ENCODE measurements at regions not wholly inside any gene's neighbourhood (a gene's known extent, or its start where the extent isn't known, plus 50 kb on each side); places are given as distances from the start of the nearest gene placed in this dataset.

GRCh38 chr4:114156371-114156770 lies 176.9 kb upstream of the ARSJ start:
- ChIA-PET POLR2A (ENCODE audit: low non-redundant PET) (no interaction called here), CTCF (no interaction called here)
- no peaks in the 10 kb centered on the region for H3K4me1 ChIP-seq (ENCODE audit: insufficient read depth, low read length, poor library complexity, severe bottlenecking)
- no peak for DNase-seq (ENCODE audit: low spot score)
- H3K4me3 ChIP-seq (ENCODE audit: low read depth, low read length, poor library complexity, severe bottlenecking), result no peak overlapping the region
- H3K9me3 ChIP-seq (ENCODE audit: low read depth, low read length, poor library complexity, severe bottlenecking), result no peaks in the 10 kb centered on the region
- no peaks in the 10 kb centered on the region for H3K27me3 ChIP-seq (replicated peaks; ENCODE audit: insufficient read depth, low read depth, low read length, poor library complexity)
- TF ChIP-seq EZH2 (IDR thresholded peaks at IDR 0.05; ENCODE audit: borderline replicate concordance, low read depth, low read length, poor library complexity, severe bottlenecking) (no peak), CTCF (conservative IDR thresholded peaks at IDR 0.05; ENCODE audit: low read depth, low read length) (no peak)
- H3K27ac ChIP-seq (ENCODE audit: low read depth, low read length, poor library complexity, severe bottlenecking), result no peak overlapping the region
- intact Hi-C loops (cut with micrococcal nuclease; ENCODE audit: unreplicated experiment), result no loop called here
- BruUV-seq (replicated peaks), result no TSS peak
- H3K36me3 ChIP-seq (ENCODE audit: insufficient read depth, low read length, poor library complexity, severe bottlenecking), result no peaks in the 10 kb centered on the region

- intact Hi-C loops (cut with micrococcal nuclease; ENCODE audit: unreplicated experiment), result no loop called here
- no peaks in the 10 kb centered on the region for H3K4me1 ChIP-seq (ENCODE audit: insufficient read depth, low read length, poor library complexity, severe bottlenecking)
- no peaks in the 10 kb centered on the region for H3K9me3 ChIP-seq (ENCODE audit: low read depth, low read length, poor library complexity, severe bottlenecking)
- H3K27me3 ChIP-seq (replicated peaks; ENCODE audit: insufficient read depth, low read depth, low read length, poor library complexity), result no peaks in the 10 kb centered on the region
- no peaks in the 10 kb centered on the region for H3K36me3 ChIP-seq (ENCODE audit: insufficient read depth, low read length, poor library complexity, severe bottlenecking)
- no peak for DNase-seq (ENCODE audit: low spot score)
- no peak overlapping the region for H3K4me3 ChIP-seq (ENCODE audit: low read depth, low read length, poor library complexity, severe bottlenecking)
- TF ChIP-seq CTCF (conservative IDR thresholded peaks at IDR 0.05; ENCODE audit: low read depth, low read length), result no peak
- TF ChIP-seq EZH2 (IDR thresholded peaks at IDR 0.05; ENCODE audit: borderline replicate concordance, low read depth, low read length, poor library complexity, severe bottlenecking), result no peak
- H3K27ac ChIP-seq (ENCODE audit: low read depth, low read length, poor library complexity, severe bottlenecking), result no peak overlapping the region
- no TSS peak for BruUV-seq (replicated peaks)
- ChIA-PET CTCF (no interaction called here), POLR2A (ENCODE audit: low non-redundant PET) (no interaction called here)
Measured at GRCh38 chr4:114161809-114162208, 182.4 kb upstream of the ARSJ start.

- Histone ChIP-seq H3K27ac (ENCODE audit: low read depth, low read length, poor library complexity, severe bottlenecking) (no peak overlapping the region), H3K36me3 (ENCODE audit: insufficient read depth, low read length, poor library complexity, severe bottlenecking) (no peaks in the 10 kb centered on the region), H3K27me3 (replicated peaks; ENCODE audit: insufficient read depth, low read depth, low read length, poor library complexity) (no peaks in the 10 kb centered on the region), H3K4me1 (ENCODE audit: insufficient read depth, low read length, poor library complexity, severe bottlenecking) (peaks cover 3% of the 10 kb centered on the region), H3K4me3 (ENCODE audit: low read depth, low read length, poor library complexity, severe bottlenecking) (no peak overlapping the region), H3K9me3 (ENCODE audit: low read depth, low read length, poor library complexity, severe bottlenecking) (no peaks in the 10 kb centered on the region)
- DNase-seq (ENCODE audit: low spot score), result no peak
- TF ChIP-seq EZH2 (IDR thresholded peaks at IDR 0.05; ENCODE audit: borderline replicate concordance, low read depth, low read length, poor library complexity, severe bottlenecking), result no peak
- no peak for TF ChIP-seq CTCF (conservative IDR thresholded peaks at IDR 0.05; ENCODE audit: low read depth, low read length)
- ChIA-PET CTCF (no interaction called here), POLR2A (ENCODE audit: low non-redundant PET) (interaction anchor here (0.6 kb wide), 1 partner anchor 859 kb away, joined by 3 read pairs; no protein-coding TSS in a partner anchor)
- intact Hi-C loops (cut with micrococcal nuclease; ENCODE audit: unreplicated experiment), result no loop called here
- BruUV-seq (replicated peaks), result no TSS peak
Measured at GRCh38 chr4:114163051-114163450, 183.6 kb upstream of the ARSJ start.
